HCT116 (cell line): ENCODE measurements at regions not wholly inside any gene's neighbourhood (a gene's known extent, or its start where the extent isn't known, plus 50 kb on each side); places are given as distances from the start of the nearest gene placed in this dataset.

Experiments
- ATAC-seq: fragments of 200-7000 bp; cut with Tn5 transposase; 2 replicates; pipeline ENCODE4 v1.9.1; 2020; ENCODE audit warnings: mild to moderate bottlenecking, moderate library complexity
- BruUV-seq: library from RNA; stranded (reverse); fragments of 400-500 nt; replicated peaks from 2 replicates; lab custom pipeline; 2021; lab: Mats Ljungman, UMichigan
- CTCF ChIA-PET: fragments of 300-600 bp; sonication (Branson Sonifier 250); formaldehyde crosslinking; loops from one replicate; lab custom pipeline; 2021; ENCODE audit warnings: antibody characterized with exemption; lab: Charles Lee
- POLR2A ChIA-PET: fragments of 300-600, 350-600 bp; sonication (Branson Sonifier 250); formaldehyde crosslinking; loops from one replicate; lab custom pipeline; 2021; ENCODE audit warnings: antibody characterized with exemption; lab: Charles Lee
- RAD21 ChIA-PET, 2 experiments: fragments of 300-600 bp; sonication (Branson Sonifier 250); formaldehyde crosslinking; loops; one replicate each; lab custom pipeline; 2023; ENCODE audit warnings: low total read pairs in 2 of 2; ENCODE audit not compliant: uncharacterized antibody in 2 of 2, unreplicated experiment in 2 of 2, low non-redundant PET in 1 of 2; lab: Charles Lee
- DNase-seq: peaks from one replicate; pipeline ENCODE4 v3.0.0-alpha.2; 2010; ENCODE audit warnings: low read depth, low spot score
- H2AFZ ChIP-seq: fragments of 200-600 bp; shearing (Covaris generic), sonication (generic); 2 replicates; pipeline ENCODE4 v1.6.1; 2017; ENCODE audit warnings: low read depth, mixed run types, mixed read lengths, antibody characterized with exemption, low read length; ENCODE audit not compliant: poor library complexity, severe bottlenecking
- H3K27ac ChIP-seq: 2 replicates; pipeline ENCODE4 v1.5.1; 2012; ENCODE audit warnings: low read depth, low read length
- H3K27me3 ChIP-seq: fragments of 200-600 bp; sonication (generic); 2 replicates; pipeline ENCODE4 v1.6.1; 2016; ENCODE audit warnings: mixed run types, low read length, mixed read lengths; ENCODE audit not compliant: insufficient read depth
- H3K36me3 ChIP-seq, 2 experiments: fragments of 200-500 bp in 1 of 2; fragments of 200-600 bp in 1 of 2; sonication (Bioruptor generic) in 1 of 2; sonication (generic) in 1 of 2; 2 replicates each; pipeline versions ENCODE4 v1.5.1 to v1.6.1; 2014 to 2016; ENCODE audit warnings: low read length in 2 of 2, inconsistent platforms in 1 of 2, mixed read lengths in 1 of 2, mixed run types in 1 of 2; ENCODE audit not compliant: insufficient read depth in 2 of 2, control insufficient read depth in 1 of 2
- H3K4me1 ChIP-seq, 2 experiments: fragments of 200-600 bp in 1 of 2; sonication (generic) in 1 of 2; 2 replicates each; pipeline versions ENCODE4 v1.5.1 to v1.6.1; 2012 to 2017; ENCODE audit warnings: low read length in 2 of 2, inconsistent platforms in 1 of 2, mild to moderate bottlenecking in 1 of 2, mixed read lengths in 1 of 2, mixed run types in 1 of 2, moderate library complexity in 1 of 2; ENCODE audit not compliant: insufficient read depth in 2 of 2, control insufficient read depth in 1 of 2
- H3K4me2 ChIP-seq: fragments of 200-600 bp; sonication (generic); 2 replicates; pipeline ENCODE4 v1.6.1; 2017; ENCODE audit warnings: mixed run types, low read length, mixed read lengths
- H3K4me3 ChIP-seq, 2 experiments: fragments of 200-600 bp in 1 of 2; sonication (generic) in 1 of 2; replicated peaks in 1 of 2; 2 replicates each; pipeline ENCODE4 v1.5.1; 2011 to 2016; ENCODE audit warnings: low read length in 2 of 2, control low read depth in 1 of 2, low read depth in 1 of 2, mild to moderate bottlenecking in 1 of 2, mixed read lengths in 1 of 2, mixed run types in 1 of 2
- H3K79me2 ChIP-seq: fragments of 200-600 bp; sonication (generic); 2 replicates; pipeline ENCODE4 v1.6.1; 2017; ENCODE audit warnings: mild to moderate bottlenecking, mixed run types, low read length, moderate library complexity, mixed read lengths; ENCODE audit not compliant: insufficient read depth
- H3K9ac ChIP-seq: fragments of 200-600 bp; sonication (generic); 2 replicates; pipeline ENCODE4 v1.6.1; 2016; ENCODE audit warnings: low read length, mixed read lengths
- H3K9me2 ChIP-seq: fragments of 200-600 bp; sonication (generic), shearing (Covaris generic); 2 replicates; pipeline ENCODE4 v1.6.1; 2017; ENCODE audit warnings: mixed run types, mild to moderate bottlenecking, moderate library complexity; ENCODE audit not compliant: insufficient read depth
- H3K9me3 ChIP-seq, 2 experiments: fragments of 200-500 bp in 1 of 2; fragments of 200-600 bp in 1 of 2; sonication (Bioruptor generic) in 1 of 2; sonication (generic) in 1 of 2; 2 replicates each; pipeline ENCODE4 v1.6.1; 2014 to 2017; ENCODE audit warnings: low read length in 2 of 2, mixed read lengths in 2 of 2, inconsistent platforms in 1 of 2, low read depth in 1 of 2, mild to moderate bottlenecking in 1 of 2, mixed run types in 1 of 2, moderate library complexity in 1 of 2; ENCODE audit not compliant: control insufficient read depth in 1 of 2, insufficient read depth in 1 of 2
- H4K20me1 ChIP-seq: fragments of 200-600 bp; sonication (generic), shearing (Covaris generic); 2 replicates; pipeline ENCODE4 v1.6.1; 2017; ENCODE audit warnings: mixed run types, mild to moderate bottlenecking, moderate library complexity; ENCODE audit not compliant: insufficient read depth
- CBX3 ChIP-seq: IDR thresholded peaks from 2 replicates; pipeline ENCODE4 v1.6.1; 2012; ENCODE audit warnings: low read depth
- EGR1 ChIP-seq: IDR thresholded peaks from 2 replicates; pipeline ENCODE4 v1.6.1; 2012; ENCODE audit warnings: low read depth
- ELF1 ChIP-seq: IDR thresholded peaks from 2 replicates; pipeline ENCODE4 v1.6.1; 2012; ENCODE audit warnings: low read depth, borderline replicate concordance
- JUND ChIP-seq: IDR thresholded peaks from 2 replicates; pipeline ENCODE4 v1.6.1; 2012
- POLR2AphosphoS5 ChIP-seq: IDR thresholded peaks from 2 replicates; pipeline ENCODE4 v1.6.1; 2011; ENCODE audit warnings: mild to moderate bottlenecking, low read depth, low read length, moderate library complexity
- TCF7L2 ChIP-seq: IDR thresholded peaks from 2 replicates; pipeline ENCODE4 v1.7.0; 2011; ENCODE audit warnings: borderline replicate concordance, inconsistent platforms; ENCODE audit not compliant: insufficient read depth, insufficient read length; ENCODE audit errors: extremely low read depth
- ZFX ChIP-seq: fragments of 450-650 bp; IDR thresholded peaks from 2 replicates; pipeline ENCODE4 v1.6.1; 2017
- intact Hi-C: fragments of 100-400 bp; cut with micrococcal nuclease; formaldehyde crosslinking; loops from 2 replicates; pipeline ENCODE4 v1.10.0; 2022
- TF ChIP-seq, protein P1 (sequence below): IDR thresholded peaks from 2 replicates; pipeline ENCODE4 v1.6.1; 2012; ENCODE audit warnings: low read depth
- TF ChIP-seq, protein P2 (sequence below): IDR thresholded peaks from 2 replicates; pipeline ENCODE4 v1.6.1; 2012
- TF ChIP-seq, protein P3 (sequence below), 3 experiments: fragments of 200-600 bp in 1 of 3; sonication (generic) in 1 of 3; IDR thresholded peaks in 2 of 3; conservative IDR thresholded peaks in 1 of 3; 2 replicates each; pipeline ENCODE4 v1.5.1; 2012 to 2017; ENCODE audit warnings: low read depth in 2 of 3, low read length in 2 of 3, antibody characterized with exemption in 1 of 3, borderline replicate concordance in 1 of 3, control low read depth in 1 of 3, mild to moderate bottlenecking in 1 of 3, mixed read lengths in 1 of 3, mixed run types in 1 of 3, moderate library complexity in 1 of 3; ENCODE audit not compliant: insufficient read depth in 1 of 3
- TF ChIP-seq, protein P4 (sequence below): IDR thresholded peaks from 2 replicates; pipeline ENCODE4 v1.6.1; 2012

DNA sequence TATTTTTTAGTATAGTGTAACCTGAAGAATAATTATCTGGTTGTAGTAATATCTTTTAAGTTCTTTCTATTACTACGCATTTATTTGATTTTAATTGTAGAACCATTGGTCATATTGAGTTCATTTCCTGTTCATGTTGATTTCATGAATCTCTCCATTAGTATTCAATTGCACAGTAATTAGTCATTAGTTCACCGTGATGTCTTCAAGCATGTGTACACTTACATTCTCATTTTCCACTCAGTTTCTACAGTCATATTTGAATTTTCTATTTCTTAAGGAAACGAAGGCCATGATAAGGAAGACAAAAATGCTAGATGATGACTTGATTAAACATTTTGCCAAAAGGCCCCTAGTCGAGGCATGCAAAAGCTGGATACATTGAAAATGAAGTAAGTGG lies 333.7 kb upstream of the FANCL start:
- no TSS peak for BruUV-seq
- no peaks in the 10 kb centered on the region for H4K20me1 ChIP-seq
- H3K4me1 ChIP-seq: no peaks in the 10 kb centered on the region
- no peak overlapping the region for H3K4me2 ChIP-seq
- no peaks in the 10 kb centered on the region for H3K36me3 ChIP-seq
- no peaks in the 10 kb centered on the region for H3K79me2 ChIP-seq
- ATAC-seq (no peak), DNase-seq (no peak)
- no peaks in the 10 kb centered on the region for H3K9me3 ChIP-seq
- no peak for TF ChIP-seq ZFX
- TF ChIP-seq, protein P1, sequence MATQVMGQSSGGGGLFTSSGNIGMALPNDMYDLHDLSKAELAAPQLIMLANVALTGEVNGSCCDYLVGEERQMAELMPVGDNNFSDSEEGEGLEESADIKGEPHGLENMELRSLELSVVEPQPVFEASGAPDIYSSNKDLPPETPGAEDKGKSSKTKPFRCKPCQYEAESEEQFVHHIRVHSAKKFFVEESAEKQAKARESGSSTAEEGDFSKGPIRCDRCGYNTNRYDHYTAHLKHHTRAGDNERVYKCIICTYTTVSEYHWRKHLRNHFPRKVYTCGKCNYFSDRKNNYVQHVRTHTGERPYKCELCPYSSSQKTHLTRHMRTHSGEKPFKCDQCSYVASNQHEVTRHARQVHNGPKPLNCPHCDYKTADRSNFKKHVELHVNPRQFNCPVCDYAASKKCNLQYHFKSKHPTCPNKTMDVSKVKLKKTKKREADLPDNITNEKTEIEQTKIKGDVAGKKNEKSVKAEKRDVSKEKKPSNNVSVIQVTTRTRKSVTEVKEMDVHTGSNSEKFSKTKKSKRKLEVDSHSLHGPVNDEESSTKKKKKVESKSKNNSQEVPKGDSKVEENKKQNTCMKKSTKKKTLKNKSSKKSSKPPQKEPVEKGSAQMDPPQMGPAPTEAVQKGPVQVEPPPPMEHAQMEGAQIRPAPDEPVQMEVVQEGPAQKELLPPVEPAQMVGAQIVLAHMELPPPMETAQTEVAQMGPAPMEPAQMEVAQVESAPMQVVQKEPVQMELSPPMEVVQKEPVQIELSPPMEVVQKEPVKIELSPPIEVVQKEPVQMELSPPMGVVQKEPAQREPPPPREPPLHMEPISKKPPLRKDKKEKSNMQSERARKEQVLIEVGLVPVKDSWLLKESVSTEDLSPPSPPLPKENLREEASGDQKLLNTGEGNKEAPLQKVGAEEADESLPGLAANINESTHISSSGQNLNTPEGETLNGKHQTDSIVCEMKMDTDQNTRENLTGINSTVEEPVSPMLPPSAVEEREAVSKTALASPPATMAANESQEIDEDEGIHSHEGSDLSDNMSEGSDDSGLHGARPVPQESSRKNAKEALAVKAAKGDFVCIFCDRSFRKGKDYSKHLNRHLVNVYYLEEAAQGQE: no peak
- TF ChIP-seq, protein P2, sequence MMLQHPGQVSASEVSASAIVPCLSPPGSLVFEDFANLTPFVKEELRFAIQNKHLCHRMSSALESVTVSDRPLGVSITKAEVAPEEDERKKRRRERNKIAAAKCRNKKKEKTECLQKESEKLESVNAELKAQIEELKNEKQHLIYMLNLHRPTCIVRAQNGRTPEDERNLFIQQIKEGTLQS: no peak
- TF ChIP-seq, protein P3, sequence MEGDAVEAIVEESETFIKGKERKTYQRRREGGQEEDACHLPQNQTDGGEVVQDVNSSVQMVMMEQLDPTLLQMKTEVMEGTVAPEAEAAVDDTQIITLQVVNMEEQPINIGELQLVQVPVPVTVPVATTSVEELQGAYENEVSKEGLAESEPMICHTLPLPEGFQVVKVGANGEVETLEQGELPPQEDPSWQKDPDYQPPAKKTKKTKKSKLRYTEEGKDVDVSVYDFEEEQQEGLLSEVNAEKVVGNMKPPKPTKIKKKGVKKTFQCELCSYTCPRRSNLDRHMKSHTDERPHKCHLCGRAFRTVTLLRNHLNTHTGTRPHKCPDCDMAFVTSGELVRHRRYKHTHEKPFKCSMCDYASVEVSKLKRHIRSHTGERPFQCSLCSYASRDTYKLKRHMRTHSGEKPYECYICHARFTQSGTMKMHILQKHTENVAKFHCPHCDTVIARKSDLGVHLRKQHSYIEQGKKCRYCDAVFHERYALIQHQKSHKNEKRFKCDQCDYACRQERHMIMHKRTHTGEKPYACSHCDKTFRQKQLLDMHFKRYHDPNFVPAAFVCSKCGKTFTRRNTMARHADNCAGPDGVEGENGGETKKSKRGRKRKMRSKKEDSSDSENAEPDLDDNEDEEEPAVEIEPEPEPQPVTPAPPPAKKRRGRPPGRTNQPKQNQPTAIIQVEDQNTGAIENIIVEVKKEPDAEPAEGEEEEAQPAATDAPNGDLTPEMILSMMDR (IDR thresholded peaks at IDR 0.05 in 2 of 3, conservative IDR thresholded peaks at IDR 0.05 in 1 of 3; ENCODE audit: borderline replicate concordance in 1 of 3, insufficient read depth in 1 of 3, low read depth in 2 of 3, low read length in 2 of 3): no peak
- no peak for TF ChIP-seq EGR1
- TF ChIP-seq POLR2AphosphoS5: no peak
- TF ChIP-seq JUND: no peak
- TF ChIP-seq ELF1: no peak
- no peak for TF ChIP-seq CBX3
- no peak for TF ChIP-seq TCF7L2
- TF ChIP-seq, protein P4, sequence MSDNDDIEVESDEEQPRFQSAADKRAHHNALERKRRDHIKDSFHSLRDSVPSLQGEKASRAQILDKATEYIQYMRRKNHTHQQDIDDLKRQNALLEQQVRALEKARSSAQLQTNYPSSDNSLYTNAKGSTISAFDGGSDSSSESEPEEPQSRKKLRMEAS: no peak
- no peaks in the 10 kb centered on the region for H3K9me2 ChIP-seq
- intact Hi-C loops: loop anchor here (5.0 to 10.0 kb wide), 2 partner anchors 668 to 2000 kb away; no protein-coding TSS in a partner anchor
- H3K9ac ChIP-seq: no peak overlapping the region
- ChIA-PET RAD21 (no interaction called here), POLR2A (no interaction called here), CTCF (no interaction called here)
- H3K27me3 ChIP-seq: no peaks in the 10 kb centered on the region
- H2AFZ ChIP-seq: no peak overlapping the region
- H3K4me3 ChIP-seq: no peak overlapping the region
- H3K27ac ChIP-seq: no peak overlapping the region
